IMR-90 (cell line): ENCODE measurements at regions not wholly inside any gene's neighbourhood (a gene's known extent, or its start where the extent isn't known, plus 50 kb on each side); places are given as distances from the start of the nearest gene placed in this dataset.
"Not testable (repeated sequence)": the region's sequence is repeated elsewhere in the genome, so short reads cannot be mapped to it uniquely, and the experiment has no call there.

Experiments
- ATAC-seq: fragments of 200-7000 bp; cut with Tn5 transposase; 2 replicates; pipeline ENCODE4 v1.9.1; 2020; ENCODE audit warnings: low read depth, mild to moderate bottlenecking, moderate library complexity
- BruUV-seq: library from RNA; stranded (reverse); fragments of 400-500 nt; replicated peaks from 2 replicates; lab custom pipeline; 2021; lab: Mats Ljungman, UMichigan
- CTCF ChIA-PET: fragments of 300-600 bp; formaldehyde crosslinking; extraction: SDS; loops from one replicate; lab custom pipeline; 2021; ENCODE audit warnings: antibody characterized with exemption; lab: Yijun Ruan, JAX
- POLR2A ChIA-PET: fragments of 300-600 bp; sonication (Branson Sonifier 250); formaldehyde crosslinking; loops from one replicate; lab custom pipeline; 2022; ENCODE audit warnings: antibody characterized with exemption; ENCODE audit not compliant: unreplicated experiment; lab: Charles Lee
- DNase-seq: peaks from one replicate; pipeline ENCODE4 v3.0.0; 2013
- H2AFZ ChIP-seq: replicated peaks from 2 replicates; pipeline ENCODE3; 2013; ENCODE audit warnings: low read length, mild to moderate bottlenecking; ENCODE audit not compliant: poor library complexity
- H2AK5ac ChIP-seq: 2 replicates; pipeline ENCODE4 v1.6.1; 2013; ENCODE audit warnings: low read depth, low read length, inconsistent platforms
- H2AK9ac ChIP-seq: replicated peaks from 2 replicates; pipeline ENCODE3; 2013; ENCODE audit warnings: mild to moderate bottlenecking, low read depth, low read length, moderate library complexity; ENCODE audit not compliant: poor library complexity
- H2BK120ac ChIP-seq: 2 replicates; pipeline ENCODE4 v1.6.1; 2013; ENCODE audit warnings: low read depth, low read length, inconsistent platforms
- H2BK15ac ChIP-seq: 3 replicates; pipeline ENCODE4 v1.6.1; 2013; ENCODE audit warnings: low read depth, low read length, inconsistent platforms
- H2BK20ac ChIP-seq: 2 replicates; pipeline ENCODE4 v1.6.1; 2013; ENCODE audit warnings: low read depth, mild to moderate bottlenecking, inconsistent platforms, low read length, moderate library complexity
- H2BK5ac ChIP-seq: 2 replicates; pipeline ENCODE4 v1.6.1; 2013; ENCODE audit warnings: mild to moderate bottlenecking, low read depth, low read length, inconsistent platforms; ENCODE audit not compliant: poor library complexity, severe bottlenecking
- H3K14ac ChIP-seq: replicated peaks from 2 replicates; pipeline ENCODE4 v1.6.1; 2013; ENCODE audit warnings: low read depth, low read length, inconsistent platforms
- H3K18ac ChIP-seq: 2 replicates; pipeline ENCODE4 v1.6.1; 2013; ENCODE audit warnings: low read depth, low read length, control low read depth
- H3K23ac ChIP-seq: 2 replicates; pipeline ENCODE4 v1.6.1; 2013; ENCODE audit warnings: low read depth, low read length, inconsistent platforms
- H3K27ac ChIP-seq: 2 replicates; pipeline ENCODE4 v1.5.1; 2013; ENCODE audit warnings: mild to moderate bottlenecking, control low read depth, low read length; ENCODE audit not compliant: insufficient read depth
- H3K27me3 ChIP-seq: 2 replicates; pipeline ENCODE4 v1.6.1; 2013; ENCODE audit warnings: low read length; ENCODE audit not compliant: control insufficient read depth, insufficient read depth
- H3K36me3 ChIP-seq: 2 replicates; pipeline ENCODE4 v1.6.1; 2013; ENCODE audit warnings: low read length, mixed read lengths; ENCODE audit not compliant: control insufficient read depth, insufficient read depth
- H3K4ac ChIP-seq: 2 replicates; pipeline ENCODE4 v1.6.1; 2013; ENCODE audit warnings: low read depth, low read length, inconsistent platforms
- H3K4me1 ChIP-seq: 2 replicates; pipeline ENCODE4 v1.6.1; 2013; ENCODE audit warnings: low read length, mixed read lengths; ENCODE audit not compliant: control insufficient read depth, insufficient read depth
- H3K4me2 ChIP-seq: 2 replicates; pipeline ENCODE4 v1.6.1; 2013; ENCODE audit warnings: low read depth, mild to moderate bottlenecking, control low read depth, low read length, moderate library complexity
- H3K4me3 ChIP-seq: 2 replicates; pipeline ENCODE4 v1.5.1; 2013; ENCODE audit warnings: low read depth, mild to moderate bottlenecking, control low read depth, low read length, moderate library complexity; ENCODE audit not compliant: insufficient read depth
- H3K56ac ChIP-seq: 2 replicates; pipeline ENCODE4 v1.6.1; 2013; ENCODE audit warnings: low read length, inconsistent platforms; ENCODE audit not compliant: insufficient read depth; ENCODE audit errors: extremely low read depth
- H3K79me1 ChIP-seq, 2 experiments: 2 replicates each; pipeline ENCODE4 v1.6.1; 2013; ENCODE audit warnings: low read length in 2 of 2, inconsistent platforms in 1 of 2, low read depth in 1 of 2
- H3K9ac ChIP-seq: 2 replicates; pipeline ENCODE4 v1.6.1; 2013; ENCODE audit warnings: low read depth, low read length, control low read depth
- H3K9me1 ChIP-seq: 2 replicates; pipeline ENCODE4 v1.6.1; 2013; ENCODE audit warnings: low read length, inconsistent platforms; ENCODE audit not compliant: insufficient read depth
- H3K9me3 ChIP-seq: 2 replicates; pipeline ENCODE4 v1.6.1; 2013; ENCODE audit warnings: low read length; ENCODE audit not compliant: control insufficient read depth, insufficient read depth
- H4K20me1 ChIP-seq: 2 replicates; pipeline ENCODE4 v1.6.1; 2013; ENCODE audit warnings: low read length, inconsistent platforms; ENCODE audit not compliant: insufficient read depth
- H4K5ac ChIP-seq: 2 replicates; pipeline ENCODE4 v1.6.1; 2013; ENCODE audit warnings: mild to moderate bottlenecking, low read depth, low read length, control low read depth
- H4K8ac ChIP-seq, 2 experiments: 2 replicates each; pipeline ENCODE4 v1.6.1; 2013; ENCODE audit warnings: low read depth in 2 of 2, low read length in 2 of 2, control low read depth in 1 of 2, inconsistent platforms in 1 of 2
- H4K91ac ChIP-seq: 2 replicates; pipeline ENCODE4 v1.6.1; 2013; ENCODE audit warnings: low read depth, low read length, inconsistent platforms; ENCODE audit not compliant: insufficient read depth
- WGBS, 2 experiments: methylation state at CpG; one replicate each; pipeline versions ENCODE4 v1.1.5 to v1.1.7; 2013; ENCODE audit warnings: missing lambda C conversion rate in 2 of 2; ENCODE audit not compliant: insufficient read length in 1 of 2; ENCODE audit errors: extremely low coverage in 2 of 2; 5-methylcytosine and 5-hydroxymethylcytosine counted together
- dilution Hi-C: fragments of 300-500 bp; cut with HindIII; formaldehyde crosslinking; loops from one replicate; pipeline ENCODE4 v1.14.3; 2018; ENCODE audit warnings: low sequenced_read_pairs; ENCODE audit not compliant: unreplicated experiment
- in situ Hi-C: fragments of 300-500 bp; cut with MboI; formaldehyde crosslinking; loops from 3 replicates; pipeline ENCODE4 v1.14.3; 2019; ENCODE audit warnings: low sequenced_read_pairs, inconsistent platforms, mixed read lengths
- intact Hi-C: fragments of 100-400 bp; cut with micrococcal nuclease; formaldehyde crosslinking; loops from 2 replicates; pipeline ENCODE4 v1.10.0; 2022

DNA sequence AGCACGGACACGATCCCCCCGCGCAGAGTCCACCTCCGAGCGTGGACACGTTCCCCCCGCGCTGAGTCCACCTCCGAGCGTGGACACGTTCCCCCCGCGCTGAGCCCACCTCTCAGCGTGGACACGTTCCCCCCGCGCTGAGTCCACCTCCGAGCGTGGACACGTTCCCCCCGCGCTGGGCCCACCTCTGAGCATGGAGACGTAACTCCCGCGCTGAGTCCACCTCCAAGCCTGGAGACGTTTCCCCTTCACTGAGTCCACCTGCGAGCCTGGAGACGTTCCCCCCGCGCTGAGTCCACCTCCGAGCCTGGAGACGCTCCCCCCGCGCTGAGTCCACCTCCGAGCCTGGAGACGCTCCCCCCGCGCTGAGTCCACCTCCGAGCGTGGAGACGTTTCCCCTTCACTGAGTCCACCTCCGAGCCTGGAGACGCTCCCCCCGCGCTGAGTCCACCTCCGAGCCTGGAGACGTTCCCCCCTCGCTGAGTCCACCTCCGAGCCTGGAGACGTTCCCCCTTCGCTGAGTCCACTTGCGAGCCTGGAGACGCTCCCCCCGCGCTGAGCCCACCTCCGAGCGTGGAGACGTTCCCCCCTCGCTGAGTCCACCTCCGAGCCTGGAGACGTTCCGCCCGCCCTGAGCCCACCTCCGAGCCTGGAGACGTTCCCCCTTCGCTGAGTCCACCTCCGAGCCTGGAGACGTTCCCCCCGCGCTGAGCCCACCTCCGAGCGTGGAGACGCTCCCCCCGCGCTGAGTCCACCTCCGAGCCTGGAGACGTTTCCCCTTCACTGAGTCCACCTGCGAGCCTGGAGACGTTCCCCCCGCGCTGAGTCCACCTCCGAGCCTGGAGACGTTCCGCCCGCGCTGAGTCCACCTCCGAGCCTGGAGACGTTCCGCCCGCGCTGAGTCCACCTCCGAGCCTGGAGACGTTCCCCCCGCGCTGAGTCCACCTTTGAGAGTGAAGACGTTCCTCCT lies 97.0 kb downstream of the SOX1 start:
- H3K23ac ChIP-seq, H2AFZ ChIP-seq, ATAC-seq, H2BK120ac ChIP-seq, in situ Hi-C loops, H3K27ac ChIP-seq, H2AK9ac ChIP-seq, H3K18ac ChIP-seq, H3K9ac ChIP-seq, H2BK15ac ChIP-seq, BruUV-seq, H2AK5ac ChIP-seq, CTCF ChIA-PET, H4K8ac ChIP-seq, H2BK20ac ChIP-seq, H3K79me1 ChIP-seq, H4K20me1 ChIP-seq, dilution Hi-C loops, H3K27me3 ChIP-seq, H3K36me3 ChIP-seq, H3K4me2 ChIP-seq, intact Hi-C loops, POLR2A ChIA-PET, H2BK5ac ChIP-seq, H3K56ac ChIP-seq, H3K9me1 ChIP-seq, H3K4ac ChIP-seq, H4K5ac ChIP-seq, H3K14ac ChIP-seq, DNase-seq, H3K4me3 ChIP-seq, H4K91ac ChIP-seq, H3K4me1 ChIP-seq: not testable (repeated sequence)
- H3K9me3 ChIP-seq, result peaks cover 38% of the 10 kb centered on the region
- WGBS, 2 experiments, result 92% methylated on average over 44 of the region's 97 CpGs; no CpG with 5 or more reads in 1 of the 2 experiments
